Mesothelial cell of epicardium (in vitro differentiated cells): ENCODE measurements at regions not wholly inside any gene's neighbourhood (a gene's known extent, or its start where the extent isn't known, plus 50 kb on each side); places are given as distances from the start of the nearest gene placed in this dataset.
"Not testable (repeated sequence)": the region's sequence is repeated elsewhere in the genome, so short reads cannot be mapped to it uniquely, and the experiment has no call there.

Source experiments
- DNase-seq, 2 experiments: peaks; one replicate each; pipeline ENCODE4 v3.0.0; 2021; ENCODE audit warnings: low spot score in 2 of 2; ENCODE audit not compliant: unreplicated experiment in 2 of 2
- H3K27ac Mint-ChIP-seq: 2 replicates; pipeline ENCODE4 v1.8.0; 2021; ENCODE audit warnings: mixed read lengths
- H3K27me3 Mint-ChIP-seq: 2 replicates; pipeline ENCODE4 v1.8.0; 2021; ENCODE audit warnings: low read depth, mixed read lengths
- H3K36me3 Mint-ChIP-seq: 2 replicates; pipeline ENCODE4 v1.8.0; 2021; ENCODE audit warnings: mixed read lengths
- H3K4me1 Mint-ChIP-seq: 2 replicates; pipeline ENCODE4 v1.8.0; 2021; ENCODE audit warnings: mixed read lengths
- H3K4me3 Mint-ChIP-seq: 2 replicates; pipeline ENCODE4 v1.8.0; 2021; ENCODE audit warnings: mild to moderate bottlenecking, moderate library complexity, mixed read lengths
- H3K9me3 Mint-ChIP-seq: 2 replicates; pipeline ENCODE4 v1.8.0; 2021; ENCODE audit warnings: mixed read lengths
- CTCF ChIP-seq: fragments of 200-600 bp; sonication (generic); IDR thresholded peaks from one replicate; pipeline ENCODE4 v1.5.0; 2021; ENCODE audit warnings: antibody characterized with exemption; ENCODE audit not compliant: unreplicated experiment

- Mint-ChIP-seq H3K4me3 (no peak overlapping the region), H3K36me3 (peaks cover 3% of the 10 kb centered on the region), H3K27ac (no peak overlapping the region), H3K9me3 (peaks cover 28% of the 10 kb centered on the region), H3K4me1 (peaks cover 2% of the 10 kb centered on the region), H3K27me3 (no peaks in the 10 kb centered on the region)
- no peak for TF ChIP-seq CTCF
- DNase-seq, result no peak
These were observed 277.7 kb upstream of the ECI2 start for GRCh38 chr6:4413073-4413472.

- Mint-ChIP-seq H3K4me3 (no peak overlapping the region), H3K9me3 (peaks cover 32% of the 10 kb centered on the region), H3K27me3 (no peaks in the 10 kb centered on the region), H3K27ac (no peak overlapping the region), H3K36me3 (peaks cover 3% of the 10 kb centered on the region), H3K4me1 (peaks cover 2% of the 10 kb centered on the region)
- TF ChIP-seq CTCF, result no peak
- DNase-seq, result no peak
These were observed 277.1 kb upstream of the ECI2 start for GRCh38 chr6:4412488-4412887.

- Mint-ChIP-seq H3K27ac (no peak overlapping the region), H3K36me3 (peaks cover 3% of the 10 kb centered on the region), H3K9me3 (peaks cover 33% of the 10 kb centered on the region), H3K4me3 (no peak overlapping the region), H3K27me3 (no peaks in the 10 kb centered on the region), H3K4me1 (peaks cover 2% of the 10 kb centered on the region)
- no peak for TF ChIP-seq CTCF
- no peak for DNase-seq
These were observed 276.7 kb upstream of the ECI2 start for GRCh38 chr6:4412077-4412476.

- not testable (repeated sequence) for H3K27me3 Mint-ChIP-seq, H3K27ac Mint-ChIP-seq, H3K36me3 Mint-ChIP-seq, DNase-seq, H3K4me1 Mint-ChIP-seq, H3K4me3 Mint-ChIP-seq
- H3K9me3 Mint-ChIP-seq, result peaks cover 35% of the 10 kb centered on the region
These were observed 272.3 kb upstream of the ECI2 start for GRCh38 chr6:4407710-4408109.

- H3K36me3 Mint-ChIP-seq, result peaks cover 3% of the 10 kb centered on the region
- H3K9me3 Mint-ChIP-seq, result peaks cover 35% of the 10 kb centered on the region
- no peak for DNase-seq
- no peak for TF ChIP-seq CTCF
- no peaks in the 10 kb centered on the region for H3K27me3 Mint-ChIP-seq
- H3K4me3 Mint-ChIP-seq, result no peak overlapping the region
- peaks cover 14% of the 10 kb centered on the region for H3K4me1 Mint-ChIP-seq
- H3K27ac Mint-ChIP-seq, result no peak overlapping the region
These were observed 270.3 kb upstream of the ECI2 start for GRCh38 chr6:4405621-4406212.

- H3K4me3 Mint-ChIP-seq, result no peak overlapping the region
- H3K36me3 Mint-ChIP-seq, result peaks cover 3% of the 10 kb centered on the region
- H3K27ac Mint-ChIP-seq, result no peak overlapping the region
- peaks cover 14% of the 10 kb centered on the region for H3K4me1 Mint-ChIP-seq
- no peak for TF ChIP-seq CTCF
- no peak for DNase-seq
- H3K9me3 Mint-ChIP-seq, result peaks cover 28% of the 10 kb centered on the region
- no peaks in the 10 kb centered on the region for H3K27me3 Mint-ChIP-seq
These were observed 269.0 kb upstream of the ECI2 start for GRCh38 chr6:4404415-4404814.
